SK-N-SH treated with all-trans-retinoic acid at 6 μM for 48 hours (cell line): ENCODE measurements at regions not wholly inside any gene's neighbourhood (a gene's known extent, or its start where the extent isn't known, plus 50 kb on each side); places are given as distances from the start of the nearest gene placed in this dataset.

ENCODE experiments used
- ARNTL ChIP-seq: fragments of 450-650 bp; formaldehyde crosslinking; IDR thresholded peaks from 2 replicates; pipeline ENCODE4 v1.5.0; 2020; ENCODE audit warnings: low read depth, mild to moderate bottlenecking, moderate library complexity, borderline replicate concordance
- BACH2 ChIP-seq: fragments of 250-450 bp; sonication (Bioruptor Pico); IDR thresholded peaks from 2 replicates; pipeline ENCODE4 v1.9.0; 2021; ENCODE audit warnings: mild to moderate bottlenecking, borderline replicate concordance
- GLIS3 ChIP-seq: fragments of 250-450 bp; sonication (Bioruptor Pico); IDR thresholded peaks from 2 replicates; pipeline ENCODE4 v1.5.0; 2020; ENCODE audit warnings: mild to moderate bottlenecking, moderate library complexity
- ISL1 ChIP-seq: fragments of 250-450 bp; sonication (Bioruptor Pico); IDR thresholded peaks from 2 replicates; pipeline ENCODE4 v2.1.2; 2022; ENCODE audit warnings: mild to moderate bottlenecking, moderate library complexity
- PATZ1 ChIP-seq: fragments of 250-450 bp; sonication (Bioruptor Pico); IDR thresholded peaks from 2 replicates; pipeline ENCODE4 v1.8.0; 2020; ENCODE audit warnings: mild to moderate bottlenecking, moderate library complexity, borderline replicate concordance
- POU6F1 ChIP-seq: fragments of 250-450 bp; sonication (Bioruptor Pico); IDR thresholded peaks from 2 replicates; pipeline ENCODE4 v1.8.0; 2021; ENCODE audit warnings: low read depth, mild to moderate bottlenecking, moderate library complexity, borderline replicate concordance
- PPARA ChIP-seq: fragments of 250-450 bp; sonication (Bioruptor Pico); IDR thresholded peaks from 2 replicates; pipeline ENCODE4 v1.5.0; 2020; ENCODE audit warnings: mild to moderate bottlenecking, borderline replicate concordance
- RARB ChIP-seq: fragments of 250-450 bp; sonication (Bioruptor Pico); IDR thresholded peaks from 2 replicates; pipeline ENCODE4 v1.8.0; 2021; ENCODE audit warnings: mild to moderate bottlenecking, moderate library complexity
- SNAI2 ChIP-seq: fragments of 250-450 bp; sonication (Bioruptor Pico); IDR thresholded peaks from 2 replicates; pipeline ENCODE4 v1.5.0; 2020; ENCODE audit warnings: mild to moderate bottlenecking, moderate library complexity
- TOX ChIP-seq: fragments of 250-450 bp; sonication (Bioruptor Pico); IDR thresholded peaks from 2 replicates; pipeline ENCODE4 v1.8.0; 2021; ENCODE audit warnings: mild to moderate bottlenecking, moderate library complexity, borderline replicate concordance
- ZFP3 ChIP-seq: fragments of 250-450 bp; sonication (Bioruptor Pico); IDR thresholded peaks from 2 replicates; pipeline ENCODE4 v1.5.0; 2020; ENCODE audit warnings: mild to moderate bottlenecking, moderate library complexity
- ZNF70 ChIP-seq: fragments of 450-650 bp; formaldehyde crosslinking; IDR thresholded peaks from 2 replicates; pipeline ENCODE4 v1.5.0; 2020; ENCODE audit warnings: mild to moderate bottlenecking, moderate library complexity
- ZNF8 ChIP-seq: fragments of 450-650 bp; formaldehyde crosslinking; IDR thresholded peaks from 2 replicates; pipeline ENCODE4 v1.5.0; 2020; ENCODE audit warnings: mild to moderate bottlenecking, moderate library complexity
- TF ChIP-seq, protein P1 (sequence below): fragments of 250-450 bp; sonication (Bioruptor Pico); IDR thresholded peaks from 2 replicates; pipeline ENCODE4 v1.5.1; 2020; ENCODE audit warnings: low read depth, mild to moderate bottlenecking, moderate library complexity

DNA sequence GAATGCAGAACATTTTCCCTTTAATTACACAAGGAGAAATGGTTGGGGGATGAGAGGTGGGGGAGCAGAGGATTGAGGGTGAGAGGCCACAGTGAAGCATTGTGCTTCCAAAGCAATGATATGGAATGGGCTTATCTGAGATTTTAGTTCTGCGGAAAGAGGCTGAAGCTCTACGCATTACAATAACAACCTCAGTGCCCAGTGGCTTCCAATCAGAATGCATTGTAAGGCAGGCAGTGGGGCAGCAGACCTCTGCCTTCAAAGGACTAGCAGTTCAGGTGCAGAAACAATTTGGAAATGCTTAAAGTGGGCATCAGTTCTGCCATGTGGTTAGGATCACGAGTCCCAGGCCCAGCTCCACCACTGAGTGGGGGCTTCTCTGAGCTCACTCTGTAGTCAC, 251.0 kb upstream of the ZMIZ1 start:
- TF ChIP-seq ZNF70 (CRISPR knock-in tag) (no peak), ZFP3 (CRISPR knock-in tag) (no peak), GLIS3 (CRISPR knock-in tag) (no peak), ARNTL (CRISPR knock-in tag) (no peak), BACH2 (no peak), RARB (CRISPR knock-in tag) (no peak), PATZ1 (CRISPR knock-in tag) (no peak), POU6F1 (CRISPR knock-in tag) (no peak), PPARA (CRISPR knock-in tag) (no peak), TOX (CRISPR knock-in tag) (no peak), ZNF8 (CRISPR knock-in tag) (no peak), SNAI2 (CRISPR knock-in tag) (no peak), ISL1 (no peak)
- TF ChIP-seq, protein P1, sequence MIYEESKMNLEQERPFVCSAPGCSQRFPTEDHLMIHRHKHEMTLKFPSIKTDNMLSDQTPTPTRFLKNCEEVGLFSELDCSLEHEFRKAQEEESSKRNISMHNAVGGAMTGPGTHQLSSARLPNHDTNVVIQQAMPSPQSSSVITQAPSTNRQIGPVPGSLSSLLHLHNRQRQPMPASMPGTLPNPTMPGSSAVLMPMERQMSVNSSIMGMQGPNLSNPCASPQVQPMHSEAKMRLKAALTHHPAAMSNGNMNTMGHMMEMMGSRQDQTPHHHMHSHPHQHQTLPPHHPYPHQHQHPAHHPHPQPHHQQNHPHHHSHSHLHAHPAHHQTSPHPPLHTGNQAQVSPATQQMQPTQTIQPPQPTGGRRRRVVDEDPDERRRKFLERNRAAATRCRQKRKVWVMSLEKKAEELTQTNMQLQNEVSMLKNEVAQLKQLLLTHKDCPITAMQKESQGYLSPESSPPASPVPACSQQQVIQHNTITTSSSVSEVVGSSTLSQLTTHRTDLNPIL = no peak
